HG03442 (cell line): ENCODE measurements at regions not wholly inside any gene's neighbourhood (a gene's known extent, or its start where the extent isn't known, plus 50 kb on each side); places are given as distances from the start of the nearest gene placed in this dataset.

ENCODE experiments used
- ATAC-seq: cut with Tn5 transposase; IDR thresholded peaks from one replicate; pipeline ENCODE4 v1.9.1; 2021; ENCODE audit warnings: mild to moderate bottlenecking, moderate library complexity; ENCODE audit not compliant: unreplicated experiment

- ATAC-seq, result no peak
Observed at GRCh38 chr5:128665747-128666355, 127.8 kb upstream of the FBN2 start.

DNA sequence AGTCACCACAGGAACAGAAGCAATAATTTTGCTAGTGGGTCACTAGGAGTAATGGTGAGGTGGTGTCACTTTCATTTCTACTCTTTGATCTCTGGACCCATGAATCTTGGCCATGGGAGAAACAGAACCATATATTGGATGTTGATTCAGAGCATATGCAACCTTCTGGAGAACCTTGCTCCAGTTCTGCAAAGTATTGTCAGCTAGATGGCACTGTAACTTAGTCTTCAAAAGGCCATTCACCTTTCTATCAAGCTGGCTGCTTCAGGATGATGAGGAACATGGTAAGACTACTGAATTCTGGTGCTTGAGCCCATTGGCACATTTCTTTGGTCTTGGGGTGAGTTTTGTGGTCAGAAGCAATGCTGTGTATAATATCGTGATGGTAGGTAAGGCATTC is 129.1 kb upstream of the FBN2 start:
- ATAC-seq, result no peak

GRCh38 chr5:128667751-128668150 is 129.7 kb upstream of the FBN2 start:
- no peak for ATAC-seq

DNA sequence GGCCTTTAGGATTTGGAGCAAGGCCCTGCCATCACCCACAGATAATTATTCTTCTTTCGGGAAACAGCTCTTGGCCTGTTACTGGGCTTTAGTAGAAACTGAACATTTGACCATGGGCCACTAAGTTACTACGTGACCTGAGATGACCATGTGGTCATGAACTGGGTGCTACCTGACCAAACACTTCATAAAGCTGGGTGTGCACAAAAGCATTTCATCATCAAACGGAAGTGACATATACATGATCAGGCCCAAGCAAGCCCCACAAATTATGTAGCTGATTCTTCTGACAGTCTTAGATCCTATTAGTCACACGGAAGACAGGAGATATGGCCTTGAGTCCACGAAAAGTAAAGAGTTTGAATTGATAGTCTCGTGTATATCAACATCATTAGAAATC is 130.9 kb upstream of the FBN2 start:
- ATAC-seq, result no peak

- peak; percentile 86 for ATAC-seq
Observed at GRCh38 chr5:128669803-128670202, 131.8 kb upstream of the FBN2 start.

DNA sequence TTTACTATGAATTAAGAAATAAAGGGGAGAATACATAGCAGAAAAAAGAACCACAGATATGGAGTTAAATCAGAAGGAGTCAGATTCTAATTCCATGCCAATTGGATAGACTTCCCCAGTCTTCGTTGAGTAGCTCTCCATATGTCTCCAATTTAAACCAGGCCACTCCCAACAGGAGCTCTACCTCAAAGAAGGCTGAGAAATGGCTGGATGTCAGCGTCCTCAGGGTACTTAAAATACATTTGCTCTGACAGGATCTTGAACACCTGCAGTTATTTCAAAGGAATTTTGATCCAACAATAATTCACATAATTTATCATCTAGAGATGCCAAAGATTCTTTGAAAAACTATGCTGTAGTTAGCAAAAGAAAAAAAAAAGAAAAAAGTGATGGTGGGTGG is 133.9 kb upstream of the FBN2 start:
- no peak for ATAC-seq

DNA sequence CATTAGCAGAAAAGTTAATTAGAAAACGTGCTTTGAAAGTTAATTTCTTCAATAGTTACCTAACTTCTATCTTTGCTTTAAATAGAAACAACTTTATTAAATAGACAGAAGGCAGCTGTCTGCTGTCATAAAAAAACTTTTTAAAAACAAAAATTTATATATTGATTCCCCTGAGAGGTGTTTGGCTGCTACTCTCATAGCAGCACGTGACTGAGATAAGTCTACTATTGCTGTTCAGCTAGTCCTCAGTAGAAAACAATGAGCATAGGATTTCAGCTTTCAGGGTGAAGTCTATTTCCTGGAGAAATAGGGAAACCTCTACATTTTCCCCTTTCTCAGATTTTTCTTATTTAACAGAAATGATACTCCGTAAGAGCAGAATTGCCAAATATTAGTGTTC is 135.0 kb upstream of the FBN2 start:
- no peak for ATAC-seq

DNA sequence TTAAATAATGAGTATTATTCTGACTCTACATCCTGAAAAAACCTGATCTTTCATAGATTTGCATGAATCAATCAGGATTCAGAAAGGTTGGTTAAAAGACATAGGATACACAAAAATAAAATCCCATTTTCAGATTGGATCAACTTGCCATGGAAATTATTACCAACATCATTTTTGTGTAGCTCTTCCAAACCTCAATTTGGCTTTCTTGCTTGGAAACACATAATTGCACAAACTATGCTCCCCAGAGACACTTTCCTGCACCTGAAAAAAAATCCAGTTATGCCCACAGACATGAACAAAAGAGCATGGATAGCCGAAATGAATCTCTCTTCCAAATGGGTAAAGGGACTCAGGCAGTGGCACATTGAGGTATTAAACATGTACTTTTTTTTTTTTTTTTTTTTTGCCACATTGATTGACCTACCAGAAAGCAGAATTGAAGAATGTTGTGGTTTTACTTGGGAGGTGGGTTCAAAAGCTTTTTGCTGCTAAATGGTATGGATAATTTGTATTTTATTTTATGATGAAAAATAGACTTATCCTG is 135.4 kb upstream of the FBN2 start:
- ATAC-seq, result no peak

DNA sequence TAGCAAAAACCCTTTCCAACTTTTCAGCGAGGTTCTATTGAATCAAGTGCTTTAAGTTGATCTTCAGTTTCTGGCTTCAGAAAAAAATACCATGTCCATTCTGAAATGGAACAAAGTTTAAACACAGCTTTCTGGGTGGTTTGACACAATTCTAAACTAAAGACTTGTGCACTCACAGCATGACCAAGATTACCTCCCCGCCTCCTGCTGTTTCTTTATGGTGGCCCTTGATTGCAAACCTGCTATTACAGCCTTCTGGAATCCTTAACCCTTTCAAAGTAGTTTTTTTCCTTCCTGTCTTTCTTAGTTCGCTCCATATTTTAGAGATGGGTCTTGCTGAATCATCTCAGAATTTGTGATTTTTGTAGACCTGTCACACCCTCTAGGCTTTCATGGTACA is 135.9 kb upstream of the FBN2 start:
- ATAC-seq, result no peak

DNA sequence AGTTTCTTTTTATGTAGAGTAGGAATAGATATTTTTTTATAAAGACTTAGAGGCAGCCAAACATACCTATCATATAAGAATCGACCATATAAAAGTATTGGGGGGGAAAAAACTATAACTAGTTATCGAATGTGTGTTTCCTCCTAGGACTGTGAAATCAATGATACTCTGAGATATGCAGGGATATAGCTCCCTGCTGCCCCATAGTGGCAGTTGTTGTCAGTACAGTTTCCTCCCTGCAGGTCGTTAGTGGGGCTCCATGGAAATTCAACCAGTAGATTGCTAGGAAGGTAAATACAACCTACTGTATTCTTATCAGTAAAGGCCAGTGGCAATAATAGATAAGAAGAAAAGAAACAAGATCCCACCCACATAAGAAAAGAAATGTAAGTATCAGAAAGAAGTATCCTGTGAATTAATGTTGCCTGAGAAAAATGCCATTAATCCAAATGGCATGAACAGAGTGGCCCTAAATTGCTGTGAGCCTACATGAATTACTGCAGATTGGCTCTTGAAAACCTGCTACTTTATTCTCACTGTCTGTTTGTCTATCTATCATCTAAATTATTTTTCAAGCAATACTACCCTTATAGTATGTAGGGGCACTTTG is 136.9 kb upstream of the FBN2 start:
- peak; percentile 82 for ATAC-seq

DNA sequence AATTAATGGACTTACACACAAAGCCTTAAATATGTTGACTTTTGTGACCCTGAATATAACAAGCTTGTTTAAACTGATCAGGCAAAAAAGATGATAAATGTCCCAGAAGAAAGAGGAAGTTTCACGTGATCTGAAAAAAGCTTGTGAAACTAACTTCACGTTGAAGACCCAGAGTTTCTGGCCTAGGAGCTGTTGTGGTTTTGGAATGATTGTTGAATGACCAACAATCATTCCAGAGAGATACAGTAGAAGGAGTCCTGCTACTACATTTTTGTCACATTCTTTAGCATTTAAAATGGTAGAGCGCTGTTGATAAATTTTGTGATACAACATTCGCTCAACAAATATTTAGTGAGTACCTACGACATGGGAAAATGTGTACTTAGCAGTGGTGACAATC is 143.1 kb upstream of the FBN2 start:
- no peak for ATAC-seq

GRCh38 chr5:128681764-128682592 is 143.9 kb upstream of the FBN2 start:
- no peak for ATAC-seq

GRCh38 chr5:128682669-128683068 is 144.6 kb upstream of the FBN2 start:
- no peak for ATAC-seq

DNA sequence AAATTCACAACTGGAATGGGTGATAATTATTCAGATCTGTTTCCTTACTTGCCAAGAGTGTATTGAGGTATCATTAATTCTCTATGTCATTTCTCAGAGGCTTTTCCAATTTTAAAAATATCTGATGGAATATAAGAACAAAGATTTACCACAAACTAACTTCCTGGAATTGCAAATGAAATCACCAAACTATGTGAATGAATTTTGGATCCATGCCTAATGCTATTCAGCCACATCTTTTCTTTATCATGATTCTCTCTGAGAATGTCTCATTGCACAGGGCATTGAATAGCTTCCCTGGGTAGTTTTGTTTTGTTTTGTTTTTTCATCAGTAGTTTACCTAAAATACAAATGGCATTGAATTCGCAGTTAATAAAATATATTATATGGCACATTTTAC is 146.9 kb upstream of the FBN2 start:
- no peak for ATAC-seq

DNA sequence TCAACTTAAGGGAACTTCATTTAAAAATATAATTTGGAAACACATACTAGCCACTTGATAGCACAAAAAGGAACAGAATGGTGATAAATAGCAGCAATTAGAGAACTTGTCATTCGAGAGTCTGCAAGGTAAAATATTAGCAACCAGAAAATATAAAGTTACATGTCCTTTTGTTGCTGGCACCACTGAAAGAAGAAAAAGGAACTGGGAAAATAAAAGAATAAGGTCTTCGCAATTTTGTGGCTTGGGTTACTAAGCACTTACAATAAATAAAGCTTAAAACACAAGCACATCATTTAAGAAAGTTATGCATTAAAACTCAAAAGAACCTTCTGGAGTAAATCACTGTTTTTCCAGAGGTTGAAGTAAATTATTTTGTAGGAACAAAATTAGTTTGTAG is 149.9 kb upstream of the FBN2 start:
- ATAC-seq, result no peak

GRCh38 chr5:128693764-128694163 is 155.7 kb upstream of the FBN2 start:
- no peak for ATAC-seq

- ATAC-seq, result no peak
Observed at GRCh38 chr5:128695791-128696530, 157.9 kb upstream of the FBN2 start.

- no peak for ATAC-seq
Observed at GRCh38 chr5:128701301-128701700, 163.3 kb upstream of the FBN2 start.

- ATAC-seq, result no peak
Observed at GRCh38 chr5:128703322-128703721, 165.3 kb upstream of the FBN2 start.

DNA sequence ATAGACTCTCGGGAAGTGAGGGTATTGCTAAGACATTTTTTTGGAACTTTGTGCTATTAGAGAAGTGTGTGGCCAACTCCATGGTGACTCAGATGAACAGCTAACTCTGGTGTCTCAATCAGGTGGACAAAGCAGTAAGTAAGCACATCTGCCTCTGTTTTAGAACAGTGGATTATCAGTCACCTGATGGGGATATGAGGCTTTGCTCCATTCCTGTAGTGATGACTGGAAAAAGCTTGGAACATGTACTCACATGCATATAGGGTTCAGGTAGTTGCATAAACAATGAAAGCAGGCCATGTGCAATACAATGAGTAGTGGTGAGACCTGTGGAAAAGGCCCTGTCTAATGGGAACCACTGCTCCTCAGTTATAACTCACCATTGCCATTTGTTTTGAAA is 168.2 kb upstream of the FBN2 start:
- no peak for ATAC-seq

GRCh38 chr5:128708841-128709240 is 170.8 kb upstream of the FBN2 start:
- no peak for ATAC-seq
